ENCODE measurements at regions not wholly inside any gene's neighbourhood (a gene's known extent, or its start where the extent isn't known, plus 50 kb on each side); places are given as distances from the start of the nearest gene placed in this dataset.
"Not testable (repeated sequence)": the region's sequence is repeated elsewhere in the genome, so short reads cannot be mapped to it uniquely, and the experiment has no call there.

GRCh38 chr5:127216143-127216542, 74.5 kb upstream of the MEGF10 start:
- DNase-seq: no peak

GRCh38 chr5:127216898-127217675, 73.5 kb upstream of the MEGF10 start:
- DNase-seq: no peak

GRCh38 chr5:127221936-127222335, 68.7 kb upstream of the MEGF10 start:
- not testable (repeated sequence) for DNase-seq

GRCh38 chr5:127222571-127223156, 67.9 kb upstream of the MEGF10 start:
- DNase-seq: not testable (repeated sequence)

- DNase-seq: no peak
Observed at GRCh38 chr5:127223256-127223974, 67.2 kb upstream of the MEGF10 start.

- DNase-seq: no peak
Observed at GRCh38 chr5:127227881-127228280, 62.7 kb upstream of the MEGF10 start.

GRCh38 chr5:127228540-127229184, 61.9 kb upstream of the MEGF10 start:
- DNase-seq: no peak

GRCh38 chr5:127229185-127229889, 61.3 kb upstream of the MEGF10 start:
- DNase-seq: peak; percentile 25 to 37

- DNase-seq: no peak
Observed at GRCh38 chr5:127231118-127231517, 59.5 kb upstream of the MEGF10 start.

GRCh38 chr5:127233590-127233989, 57.0 kb upstream of the MEGF10 start:
- no peak for DNase-seq

- DNase-seq: no peak
Observed at GRCh38 chr5:127235136-127235535, 55.5 kb upstream of the MEGF10 start.

GRCh38 chr5:127236254-127236653, 54.3 kb upstream of the MEGF10 start:
- DNase-seq: no peak

All from stimulated activated CD4-positive, alpha-beta T cell treated with anti-CD3 and anti-CD28 coated beads, Interleukin-2, amount 100 ng/mL, for 48 hours (primary cell).